ENCODE measurements at regions not wholly inside any gene's neighbourhood (a gene's known extent, or its start where the extent isn't known, plus 50 kb on each side); places are given as distances from the start of the nearest gene placed in this dataset.

DNA sequence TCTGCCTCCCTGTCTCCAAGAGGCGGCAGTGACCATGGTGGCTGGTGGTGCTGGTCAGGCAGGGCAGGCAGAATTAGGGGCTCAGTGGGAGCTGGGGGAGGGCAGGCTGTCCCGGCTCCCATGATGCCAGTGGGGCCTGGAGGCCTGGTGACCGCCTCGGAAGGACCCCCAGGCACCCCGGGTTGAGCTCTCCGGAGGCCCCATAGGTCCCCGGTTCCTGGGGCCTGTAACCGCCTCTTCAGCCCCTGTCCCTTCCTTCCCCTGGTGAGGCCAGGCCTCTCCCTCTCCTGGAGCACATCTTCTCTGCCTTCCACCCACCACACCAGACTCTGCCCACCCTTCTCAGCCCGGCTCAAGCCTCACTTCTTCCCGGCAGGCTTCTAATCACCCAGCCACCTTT lies 117.7 kb upstream of the GSC start:
- Mint-ChIP-seq H3K9me3 (ENCODE audit: unreplicated experiment) (peaks cover 6% of the 10 kb centered on the region), H3K4me3 (ENCODE audit: unreplicated experiment) (no peak overlapping the region), H3K27me3 (ENCODE audit: unreplicated experiment) (peaks cover 5% of the 10 kb centered on the region), H3K27ac (ENCODE audit: unreplicated experiment) (no peak overlapping the region), H3K4me1 (ENCODE audit: low read depth, unreplicated experiment) (no peaks in the 10 kb centered on the region), H3K36me3 (ENCODE audit: unreplicated experiment) (no peaks in the 10 kb centered on the region)
- DNase-seq = no peak
- TF ChIP-seq, protein P1, sequence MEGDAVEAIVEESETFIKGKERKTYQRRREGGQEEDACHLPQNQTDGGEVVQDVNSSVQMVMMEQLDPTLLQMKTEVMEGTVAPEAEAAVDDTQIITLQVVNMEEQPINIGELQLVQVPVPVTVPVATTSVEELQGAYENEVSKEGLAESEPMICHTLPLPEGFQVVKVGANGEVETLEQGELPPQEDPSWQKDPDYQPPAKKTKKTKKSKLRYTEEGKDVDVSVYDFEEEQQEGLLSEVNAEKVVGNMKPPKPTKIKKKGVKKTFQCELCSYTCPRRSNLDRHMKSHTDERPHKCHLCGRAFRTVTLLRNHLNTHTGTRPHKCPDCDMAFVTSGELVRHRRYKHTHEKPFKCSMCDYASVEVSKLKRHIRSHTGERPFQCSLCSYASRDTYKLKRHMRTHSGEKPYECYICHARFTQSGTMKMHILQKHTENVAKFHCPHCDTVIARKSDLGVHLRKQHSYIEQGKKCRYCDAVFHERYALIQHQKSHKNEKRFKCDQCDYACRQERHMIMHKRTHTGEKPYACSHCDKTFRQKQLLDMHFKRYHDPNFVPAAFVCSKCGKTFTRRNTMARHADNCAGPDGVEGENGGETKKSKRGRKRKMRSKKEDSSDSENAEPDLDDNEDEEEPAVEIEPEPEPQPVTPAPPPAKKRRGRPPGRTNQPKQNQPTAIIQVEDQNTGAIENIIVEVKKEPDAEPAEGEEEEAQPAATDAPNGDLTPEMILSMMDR (IDR thresholded peaks at IDR 0.05; ENCODE audit: partially characterized antibody, unreplicated experiment) = no peak

DNA sequence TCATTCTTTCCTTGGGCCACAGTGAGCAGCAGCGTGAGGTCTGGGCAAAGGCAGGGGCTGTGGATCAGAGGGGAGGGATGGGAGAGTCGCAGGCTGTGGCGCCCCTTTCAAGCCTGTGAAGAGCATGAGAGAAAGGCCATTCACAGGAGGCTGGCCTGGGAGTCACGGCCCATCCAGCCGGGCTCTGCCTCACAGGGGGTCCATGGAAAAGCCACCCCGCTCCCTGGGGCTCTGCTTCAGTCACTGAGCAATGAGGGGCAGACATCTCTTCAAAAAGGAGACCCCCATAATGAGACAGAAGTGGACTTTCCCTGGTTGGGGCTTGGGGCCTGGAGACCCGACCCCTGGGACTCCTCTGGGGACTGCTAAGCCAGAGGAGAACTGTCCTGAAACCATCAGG lies 117.0 kb upstream of the GSC start:
- H3K4me3 Mint-ChIP-seq (ENCODE audit: unreplicated experiment) = no peak overlapping the region
- no peak for DNase-seq
- H3K4me1 Mint-ChIP-seq (ENCODE audit: low read depth, unreplicated experiment) = no peaks in the 10 kb centered on the region
- peaks cover 4% of the 10 kb centered on the region for H3K36me3 Mint-ChIP-seq (ENCODE audit: unreplicated experiment)
- H3K27ac Mint-ChIP-seq (ENCODE audit: unreplicated experiment) = no peak overlapping the region
- H3K9me3 Mint-ChIP-seq (ENCODE audit: unreplicated experiment) = peaks cover 6% of the 10 kb centered on the region
- H3K27me3 Mint-ChIP-seq (ENCODE audit: unreplicated experiment) = peaks cover 5% of the 10 kb centered on the region
- TF ChIP-seq, protein P1 (IDR thresholded peaks at IDR 0.05; ENCODE audit: partially characterized antibody, unreplicated experiment) = no peak

DNA sequence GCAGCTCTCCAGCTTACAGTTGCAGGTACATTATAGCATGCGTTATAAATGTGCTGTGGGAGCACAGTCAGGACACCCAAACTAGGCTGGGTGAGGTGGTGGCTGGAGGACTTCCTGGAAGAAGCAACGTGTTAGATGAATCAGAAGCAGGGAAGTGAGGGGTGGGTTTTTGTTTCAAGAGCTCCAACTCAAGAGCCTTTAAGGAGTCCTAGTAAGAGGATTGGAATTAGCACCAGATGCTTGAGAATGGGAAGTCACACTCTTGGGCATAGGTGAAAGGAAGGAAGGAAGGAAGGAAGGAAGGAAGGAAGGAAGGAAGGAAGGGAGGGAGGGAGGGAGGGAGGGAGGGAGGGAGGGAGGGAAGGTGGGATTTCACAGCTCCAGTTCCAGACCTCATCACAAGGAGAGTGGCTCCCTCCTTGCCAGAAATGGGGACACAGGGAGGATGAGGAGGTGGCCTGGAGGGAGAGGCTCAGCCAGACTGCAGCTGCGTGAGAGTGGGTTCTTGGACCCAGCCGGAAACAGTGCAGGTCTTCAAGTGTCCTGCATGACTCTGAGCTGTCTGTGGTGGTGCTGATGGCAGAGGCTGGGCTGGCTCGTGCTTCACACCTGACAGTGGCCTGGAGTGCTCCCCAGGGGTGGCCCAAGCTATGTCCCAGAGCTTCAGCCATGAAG lies 115.7 kb upstream of the GSC start:
- H3K27me3 Mint-ChIP-seq (ENCODE audit: unreplicated experiment) = peaks cover 5% of the 10 kb centered on the region
- TF ChIP-seq, protein P1 (IDR thresholded peaks at IDR 0.05; ENCODE audit: partially characterized antibody, unreplicated experiment) = no peak
- H3K4me1 Mint-ChIP-seq (ENCODE audit: low read depth, unreplicated experiment) = no peaks in the 10 kb centered on the region
- H3K9me3 Mint-ChIP-seq (ENCODE audit: unreplicated experiment) = peaks cover 6% of the 10 kb centered on the region
- H3K27ac Mint-ChIP-seq (ENCODE audit: unreplicated experiment) = no peak overlapping the region
- H3K4me3 Mint-ChIP-seq (ENCODE audit: unreplicated experiment) = no peak overlapping the region
- peaks cover 4% of the 10 kb centered on the region for H3K36me3 Mint-ChIP-seq (ENCODE audit: unreplicated experiment)
- DNase-seq = no peak

DNA sequence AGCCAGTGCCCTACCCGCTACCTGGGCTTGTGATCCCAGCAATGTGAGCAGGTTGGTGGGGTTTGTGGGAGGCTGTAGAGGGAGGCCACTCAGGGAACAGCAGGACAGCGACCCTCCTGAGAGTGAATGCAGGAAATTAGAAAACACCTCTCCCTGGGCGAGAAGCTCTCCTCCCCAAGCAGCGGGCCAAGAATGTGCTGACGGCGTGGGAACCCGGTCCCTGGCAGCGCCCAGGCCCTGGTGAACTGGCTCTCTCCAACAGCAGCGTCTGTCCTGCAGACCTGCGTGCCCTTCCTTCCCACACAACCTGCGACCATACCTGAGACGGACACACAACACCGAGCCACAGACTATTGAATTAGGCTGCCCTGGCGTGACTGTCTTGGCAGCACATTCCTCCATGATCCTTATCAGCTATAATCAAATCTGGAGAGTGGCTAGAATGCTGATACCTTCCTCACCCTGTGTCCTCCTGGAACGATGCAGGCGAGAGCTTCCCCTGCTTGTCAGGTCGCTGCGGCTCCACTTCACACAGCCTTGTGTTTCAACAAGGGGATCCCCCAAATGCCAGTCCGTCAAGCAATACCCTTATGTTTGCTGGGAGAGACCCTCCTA lies 114.8 kb upstream of the GSC start:
- no peaks in the 10 kb centered on the region for H3K4me1 Mint-ChIP-seq (ENCODE audit: low read depth, unreplicated experiment)
- no peak for DNase-seq
- TF ChIP-seq, protein P1 (IDR thresholded peaks at IDR 0.05; ENCODE audit: partially characterized antibody, unreplicated experiment) = no peak
- peaks cover 4% of the 10 kb centered on the region for H3K36me3 Mint-ChIP-seq (ENCODE audit: unreplicated experiment)
- H3K27me3 Mint-ChIP-seq (ENCODE audit: unreplicated experiment) = peaks cover 5% of the 10 kb centered on the region
- H3K4me3 Mint-ChIP-seq (ENCODE audit: unreplicated experiment) = no peak overlapping the region
- no peak overlapping the region for H3K27ac Mint-ChIP-seq (ENCODE audit: unreplicated experiment)
- peaks cover 6% of the 10 kb centered on the region for H3K9me3 Mint-ChIP-seq (ENCODE audit: unreplicated experiment)

DNA sequence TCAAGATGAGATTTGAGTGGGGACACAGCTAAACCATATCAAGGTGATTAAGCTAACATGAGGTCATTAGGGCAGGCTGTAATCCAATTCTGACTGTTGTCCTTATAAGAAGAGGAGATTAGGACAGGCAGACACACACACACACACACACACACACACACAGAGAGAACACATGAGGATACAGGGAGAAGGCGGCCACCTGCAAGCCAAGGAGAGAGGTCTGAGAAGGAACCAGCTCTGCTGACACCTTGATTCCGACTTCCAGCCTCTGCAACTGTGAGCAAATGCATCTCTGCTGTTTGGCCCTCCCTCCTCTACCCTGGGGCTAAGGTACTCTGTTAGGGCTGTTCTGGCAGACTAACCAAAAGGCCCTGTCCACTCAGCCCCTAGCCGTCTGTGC lies 112.5 kb upstream of the GSC start:
- DNase-seq = no peak
- TF ChIP-seq, protein P1 (IDR thresholded peaks at IDR 0.05; ENCODE audit: partially characterized antibody, unreplicated experiment) = no peak
- Mint-ChIP-seq H3K4me1 (ENCODE audit: low read depth, unreplicated experiment) (no peaks in the 10 kb centered on the region), H3K27ac (ENCODE audit: unreplicated experiment) (no peak overlapping the region), H3K36me3 (ENCODE audit: unreplicated experiment) (peaks cover 4% of the 10 kb centered on the region), H3K27me3 (ENCODE audit: unreplicated experiment) (peaks cover 3% of the 10 kb centered on the region), H3K9me3 (ENCODE audit: unreplicated experiment) (no peaks in the 10 kb centered on the region), H3K4me3 (ENCODE audit: unreplicated experiment) (no peak overlapping the region)

All from glutamatergic neuron (in vitro differentiated cells).